GM12891 (cell line): ENCODE measurements at regions not wholly inside any gene's neighbourhood (a gene's known extent, or its start where the extent isn't known, plus 50 kb on each side); places are given as distances from the start of the nearest gene placed in this dataset.

Experiments
- PAX5 ChIP-seq: IDR thresholded peaks from 2 replicates; pipeline ENCODE4 v1.6.1; 2011; ENCODE audit warnings: low read length, moderate library complexity, mild to moderate bottlenecking; ENCODE audit not compliant: insufficient read depth, severe bottlenecking
- POLR2A ChIP-seq: IDR thresholded peaks from 2 replicates; pipeline ENCODE4 v1.6.1; 2011; ENCODE audit warnings: low read depth, low read length, control low read depth
- POLR2AphosphoS5 ChIP-seq: IDR thresholded peaks from 2 replicates; pipeline ENCODE4 v1.6.1; 2011; ENCODE audit warnings: low read depth, low read length, control low read depth
- TAF1 ChIP-seq: IDR thresholded peaks from 2 replicates; pipeline ENCODE4 v1.6.1; 2011; ENCODE audit warnings: low read depth, low read length, control low read depth

DNA sequence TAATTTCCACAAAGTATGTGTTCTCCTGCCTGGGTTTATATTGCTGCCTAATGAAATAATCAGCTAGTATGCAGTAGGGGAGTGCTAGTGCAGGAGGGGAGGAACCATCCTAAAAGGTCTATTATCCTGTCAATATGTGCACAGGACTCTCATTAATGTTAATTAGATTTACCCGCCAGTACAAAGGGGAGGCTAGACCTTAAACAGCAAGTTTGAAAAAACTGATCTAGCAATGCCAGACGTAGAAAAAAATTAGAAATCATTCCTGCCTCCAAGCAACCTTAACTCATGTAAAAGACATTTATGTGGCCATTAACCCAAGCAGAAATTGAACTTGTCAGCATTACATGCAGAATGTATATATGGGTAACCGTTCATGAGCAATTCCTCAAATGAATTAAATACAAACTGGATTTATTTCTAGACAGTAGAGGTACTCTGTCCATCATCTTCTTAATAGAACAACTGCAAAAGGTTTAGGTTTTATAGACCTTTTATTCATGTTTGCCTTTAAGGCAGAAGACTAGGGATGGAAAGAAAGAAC, 294.3 kb upstream of the TENM3 start:
- no peak for TF ChIP-seq TAF1
- TF ChIP-seq POLR2AphosphoS5, result no peak
- TF ChIP-seq PAX5, result no peak
- no peak for TF ChIP-seq POLR2A
